ENCODE measurements at regions not wholly inside any gene's neighbourhood (a gene's known extent, or its start where the extent isn't known, plus 50 kb on each side); places are given as distances from the start of the nearest gene placed in this dataset.

DNA sequence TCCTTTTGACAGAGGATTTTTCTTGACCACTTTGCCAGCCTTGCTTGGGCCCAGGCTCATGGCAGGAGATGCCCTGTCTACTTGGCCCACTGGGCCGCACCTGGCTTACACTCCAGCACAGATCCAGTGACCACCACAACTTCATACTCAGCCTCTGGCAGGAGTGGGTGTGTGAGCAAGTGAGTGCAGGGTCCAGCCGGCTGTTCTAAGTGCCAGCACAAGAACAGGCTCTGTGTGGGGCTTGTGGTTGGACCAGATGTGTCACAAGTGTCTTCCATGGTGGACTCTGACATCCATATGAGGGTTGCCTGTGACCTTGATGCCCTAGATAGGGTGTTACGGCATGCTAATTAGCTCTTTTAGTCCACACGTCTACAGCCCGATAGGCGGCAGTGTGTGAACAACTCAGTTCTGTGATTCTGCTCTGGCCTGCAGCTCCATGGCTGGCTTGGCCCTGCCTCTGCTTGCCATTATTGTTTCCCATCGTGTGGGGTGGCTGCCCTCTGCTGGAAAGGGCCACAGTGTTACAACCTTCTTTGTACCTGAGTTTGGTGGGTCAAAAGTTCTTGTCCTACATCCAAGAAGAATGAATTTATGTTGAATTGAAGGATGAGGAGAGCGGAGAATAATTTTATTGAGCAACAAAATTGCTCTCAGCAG lies 1089.1 kb downstream of the SLC6A15 start:
- no peak overlapping the region for H3K27ac ChIP-seq (ENCODE audit: poor library complexity, severe bottlenecking)
- no peaks in the 10 kb centered on the region for H3K27me3 ChIP-seq (ENCODE audit: insufficient read depth, poor library complexity, severe bottlenecking)
- peak; percentile 35 for DNase-seq (ENCODE audit: low spot score)
- H3K9me3 ChIP-seq (ENCODE audit: severe bottlenecking) = no peaks in the 10 kb centered on the region
- H3K4me3 ChIP-seq (ENCODE audit: severe bottlenecking) = no peak overlapping the region
- peak; percentile 86 for ATAC-seq (ENCODE audit: low read depth)
- no peaks in the 10 kb centered on the region for H3K36me3 ChIP-seq (ENCODE audit: low read depth)
- peaks cover 3% of the 10 kb centered on the region for H3K4me1 ChIP-seq (ENCODE audit: insufficient read depth, poor library complexity, severe bottlenecking)
- TF ChIP-seq, protein P1, sequence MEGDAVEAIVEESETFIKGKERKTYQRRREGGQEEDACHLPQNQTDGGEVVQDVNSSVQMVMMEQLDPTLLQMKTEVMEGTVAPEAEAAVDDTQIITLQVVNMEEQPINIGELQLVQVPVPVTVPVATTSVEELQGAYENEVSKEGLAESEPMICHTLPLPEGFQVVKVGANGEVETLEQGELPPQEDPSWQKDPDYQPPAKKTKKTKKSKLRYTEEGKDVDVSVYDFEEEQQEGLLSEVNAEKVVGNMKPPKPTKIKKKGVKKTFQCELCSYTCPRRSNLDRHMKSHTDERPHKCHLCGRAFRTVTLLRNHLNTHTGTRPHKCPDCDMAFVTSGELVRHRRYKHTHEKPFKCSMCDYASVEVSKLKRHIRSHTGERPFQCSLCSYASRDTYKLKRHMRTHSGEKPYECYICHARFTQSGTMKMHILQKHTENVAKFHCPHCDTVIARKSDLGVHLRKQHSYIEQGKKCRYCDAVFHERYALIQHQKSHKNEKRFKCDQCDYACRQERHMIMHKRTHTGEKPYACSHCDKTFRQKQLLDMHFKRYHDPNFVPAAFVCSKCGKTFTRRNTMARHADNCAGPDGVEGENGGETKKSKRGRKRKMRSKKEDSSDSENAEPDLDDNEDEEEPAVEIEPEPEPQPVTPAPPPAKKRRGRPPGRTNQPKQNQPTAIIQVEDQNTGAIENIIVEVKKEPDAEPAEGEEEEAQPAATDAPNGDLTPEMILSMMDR (IDR thresholded peaks at IDR 0.05; ENCODE audit: poor library complexity, severe bottlenecking) = peak; percentile 60

DNA sequence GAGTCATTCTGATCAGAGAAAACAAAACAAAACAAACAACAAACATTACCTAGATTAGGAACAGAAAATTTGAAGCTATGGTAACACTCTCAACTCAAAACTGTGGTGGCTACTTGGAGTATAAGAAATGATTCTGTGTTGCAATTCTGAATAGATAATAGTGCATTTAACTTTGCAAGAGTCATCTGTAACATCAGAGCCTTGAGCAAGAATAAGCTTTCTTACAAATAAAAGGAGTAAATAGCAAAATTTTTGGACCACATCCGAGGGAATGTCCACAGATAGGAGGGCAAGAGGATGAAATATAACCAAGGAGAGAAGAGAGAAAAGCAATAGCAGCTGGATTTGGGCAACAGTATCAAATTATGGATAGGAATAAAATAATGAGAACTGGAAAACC lies 1090.6 kb downstream of the SLC6A15 start:
- H3K27ac ChIP-seq (ENCODE audit: poor library complexity, severe bottlenecking) = no peak overlapping the region

DNA sequence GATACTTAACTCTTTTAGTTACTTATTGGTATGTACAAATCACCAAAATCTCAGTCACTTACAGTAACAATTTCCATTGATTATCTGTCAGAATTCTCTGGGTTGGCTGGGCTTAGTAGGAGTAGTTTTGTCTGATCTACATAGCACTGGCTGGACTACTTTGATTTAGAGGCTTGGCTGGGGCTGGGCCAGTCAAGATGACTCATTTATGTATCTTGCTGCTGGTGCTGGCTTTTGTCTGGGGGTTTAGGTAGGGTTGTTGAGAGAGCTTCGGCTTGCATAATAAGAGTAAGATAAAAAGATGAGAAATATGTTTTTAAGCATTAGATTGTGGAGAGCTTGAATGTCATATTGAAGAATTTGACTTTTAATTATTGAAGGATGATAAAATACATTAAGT lies 1093.7 kb downstream of the SLC6A15 start:
- H3K27me3 ChIP-seq (ENCODE audit: insufficient read depth, poor library complexity, severe bottlenecking) = no peaks in the 10 kb centered on the region
- no peak overlapping the region for H3K27ac ChIP-seq (ENCODE audit: poor library complexity, severe bottlenecking)
- TF ChIP-seq, protein P1 (IDR thresholded peaks at IDR 0.05; ENCODE audit: poor library complexity, severe bottlenecking) = no peak
- no peaks in the 10 kb centered on the region for H3K9me3 ChIP-seq (ENCODE audit: severe bottlenecking)
- H3K4me1 ChIP-seq (ENCODE audit: insufficient read depth, poor library complexity, severe bottlenecking) = peaks cover 3% of the 10 kb centered on the region
- peak; percentile 87 for ATAC-seq (ENCODE audit: low read depth)
- DNase-seq (ENCODE audit: low spot score) = peak; percentile 46
- H3K4me3 ChIP-seq (ENCODE audit: severe bottlenecking) = no peak overlapping the region
- H3K36me3 ChIP-seq (ENCODE audit: low read depth) = no peaks in the 10 kb centered on the region

More for the DNA sequence above, 1090.6 kb downstream of the SLC6A15 start:
- Histone ChIP-seq H3K36me3 (ENCODE audit: low read depth) (no peaks in the 10 kb centered on the region), H3K4me3 (ENCODE audit: severe bottlenecking) (no peak overlapping the region), H3K27me3 (ENCODE audit: insufficient read depth, poor library complexity, severe bottlenecking) (no peaks in the 10 kb centered on the region), H3K9me3 (ENCODE audit: severe bottlenecking) (no peaks in the 10 kb centered on the region), H3K4me1 (ENCODE audit: insufficient read depth, poor library complexity, severe bottlenecking) (peaks cover 3% of the 10 kb centered on the region)
- ATAC-seq (ENCODE audit: low read depth) = no peak
- no peak for DNase-seq (ENCODE audit: low spot score)
- TF ChIP-seq, protein P1 (IDR thresholded peaks at IDR 0.05; ENCODE audit: poor library complexity, severe bottlenecking) = no peak

DNA sequence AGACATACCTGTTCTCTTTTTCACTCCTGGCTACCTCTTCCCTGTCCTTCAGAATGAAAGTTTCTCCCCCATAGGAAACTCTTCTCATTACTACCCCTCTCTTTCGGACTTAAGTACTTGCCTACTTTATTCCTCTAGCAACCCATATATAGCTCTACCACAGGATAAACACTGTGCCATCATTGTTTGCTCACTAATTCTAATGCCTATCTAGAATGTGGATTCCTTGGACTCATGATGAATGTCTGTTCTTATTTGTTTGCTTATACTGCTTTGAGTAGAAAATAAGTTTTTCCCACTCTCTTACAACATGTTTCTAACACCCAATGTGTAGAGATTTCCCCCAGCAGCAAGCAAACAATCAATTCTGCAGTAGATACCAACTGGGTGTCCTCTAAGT lies 1094.9 kb downstream of the SLC6A15 start:
- H3K9me3 ChIP-seq (ENCODE audit: severe bottlenecking) = no peaks in the 10 kb centered on the region
- TF ChIP-seq, protein P1 (IDR thresholded peaks at IDR 0.05; ENCODE audit: poor library complexity, severe bottlenecking) = no peak
- H3K27me3 ChIP-seq (ENCODE audit: insufficient read depth, poor library complexity, severe bottlenecking) = no peaks in the 10 kb centered on the region
- peaks cover 3% of the 10 kb centered on the region for H3K4me1 ChIP-seq (ENCODE audit: insufficient read depth, poor library complexity, severe bottlenecking)
- H3K27ac ChIP-seq (ENCODE audit: poor library complexity, severe bottlenecking) = no peak overlapping the region
- H3K4me3 ChIP-seq (ENCODE audit: severe bottlenecking) = no peak overlapping the region
- ATAC-seq (ENCODE audit: low read depth) (no peak), DNase-seq (ENCODE audit: low spot score) (no peak)
- H3K36me3 ChIP-seq (ENCODE audit: low read depth) = no peaks in the 10 kb centered on the region

- ATAC-seq (ENCODE audit: low read depth) (no peak), DNase-seq (ENCODE audit: low spot score) (no peak)
- H3K36me3 ChIP-seq (ENCODE audit: low read depth) = no peaks in the 10 kb centered on the region
- no peaks in the 10 kb centered on the region for H3K9me3 ChIP-seq (ENCODE audit: severe bottlenecking)
- no peak overlapping the region for H3K27ac ChIP-seq (ENCODE audit: poor library complexity, severe bottlenecking)
- H3K27me3 ChIP-seq (ENCODE audit: insufficient read depth, poor library complexity, severe bottlenecking) = peaks cover 5% of the 10 kb centered on the region
- H3K4me1 ChIP-seq (ENCODE audit: insufficient read depth, poor library complexity, severe bottlenecking) = no peaks in the 10 kb centered on the region
- TF ChIP-seq, protein P1 (IDR thresholded peaks at IDR 0.05; ENCODE audit: poor library complexity, severe bottlenecking) = no peak
- no peak overlapping the region for H3K4me3 ChIP-seq (ENCODE audit: severe bottlenecking)
Observed at GRCh38 chr12:83808591-83808990, 1104.0 kb downstream of the SLC6A15 start.
